ENCODE measurements at regions not wholly inside any gene's neighbourhood (a gene's known extent, or its start where the extent isn't known, plus 50 kb on each side); places are given as distances from the start of the nearest gene placed in this dataset.

DNA sequence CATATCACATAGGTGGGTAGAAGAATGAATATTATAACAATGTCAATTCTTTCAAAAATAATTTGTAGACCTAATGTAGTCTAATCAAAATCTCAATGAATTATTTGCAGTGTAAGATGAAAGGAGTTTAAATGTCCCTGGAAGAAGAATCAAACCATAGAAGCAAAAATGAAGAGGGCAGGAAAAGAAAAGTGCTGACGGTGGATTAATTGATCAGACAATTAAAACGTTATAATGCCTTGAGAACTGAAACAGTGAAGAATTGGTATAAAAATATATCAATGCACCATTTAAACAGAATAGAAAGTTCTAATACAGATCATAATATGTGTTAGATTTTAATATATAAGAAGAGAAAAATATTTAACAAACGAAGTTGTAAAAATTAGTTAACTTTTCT is 109.8 kb downstream of the TYW3 start:
- Histone ChIP-seq H3K4me1 (ENCODE audit: insufficient read depth, low read length) (no peaks in the 10 kb centered on the region), H3K36me3 (replicated peaks in 1 of 2; ENCODE audit: control insufficient read depth in 1 of 2, insufficient read depth in 2 of 2, low read length in 2 of 2) (no peaks in the 10 kb centered on the region), H3K27me3 (ENCODE audit: control insufficient read depth in 1 of 2, insufficient read depth in 2 of 2, low read length in 2 of 2) (no peaks in the 10 kb centered on the region), H3K79me2 (ENCODE audit: insufficient read depth, low read length) (no peaks in the 10 kb centered on the region), H3K4me3 (replicated peaks in 1 of 3; ENCODE audit: insufficient read depth in 1 of 3, low read depth in 2 of 3, low read length in 3 of 3) (no peak overlapping the region), H3K9ac (ENCODE audit: insufficient read depth, low read depth, low read length) (no peak overlapping the region), H2AFZ (ENCODE audit: low read length) (no peak overlapping the region), H3K9me3 (ENCODE audit: low read length) (no peaks in the 10 kb centered on the region), H3K27ac (ENCODE audit: extremely low read length, insufficient read depth, low read length) (no peak overlapping the region), H3K4me2 (ENCODE audit: low read depth, low read length) (no peak overlapping the region), H4K20me1 (ENCODE audit: insufficient read depth, low read length) (no peaks in the 10 kb centered on the region)
- ChIA-PET CTCF (ENCODE audit: low intra/inter-chr PET ratio, low total read pairs) (no interaction called here), POLR2A (no interaction called here)
- ATAC-seq = no peak
- no peak for TF ChIP-seq GZF1 (CRISPR knock-in tag; IDR thresholded peaks at IDR 0.05)
- no peak for TF ChIP-seq ZNF101 (CRISPR knock-in tag; IDR thresholded peaks at IDR 0.05; ENCODE audit: borderline replicate concordance, low read depth)
- no peak for TF ChIP-seq TCF7 (IDR thresholded peaks at IDR 0.05; ENCODE audit: low read depth)
- peak; percentile 84 for TF ChIP-seq MAFF (IDR thresholded peaks at IDR 0.05; ENCODE audit: low read depth, low read length)
- TF ChIP-seq NFYB (CRISPR knock-in tag; IDR thresholded peaks at IDR 0.05) = no peak
- no peak for TF ChIP-seq CREB1 (IDR thresholded peaks at IDR 0.05)
- no peak for TF ChIP-seq CREB1 (CRISPR knock-in tag; IDR thresholded peaks at IDR 0.05)
- TF ChIP-seq CREBL2 (CRISPR knock-in tag; IDR thresholded peaks at IDR 0.05; ENCODE audit: borderline replicate concordance) = no peak
- TF ChIP-seq, protein P1, sequence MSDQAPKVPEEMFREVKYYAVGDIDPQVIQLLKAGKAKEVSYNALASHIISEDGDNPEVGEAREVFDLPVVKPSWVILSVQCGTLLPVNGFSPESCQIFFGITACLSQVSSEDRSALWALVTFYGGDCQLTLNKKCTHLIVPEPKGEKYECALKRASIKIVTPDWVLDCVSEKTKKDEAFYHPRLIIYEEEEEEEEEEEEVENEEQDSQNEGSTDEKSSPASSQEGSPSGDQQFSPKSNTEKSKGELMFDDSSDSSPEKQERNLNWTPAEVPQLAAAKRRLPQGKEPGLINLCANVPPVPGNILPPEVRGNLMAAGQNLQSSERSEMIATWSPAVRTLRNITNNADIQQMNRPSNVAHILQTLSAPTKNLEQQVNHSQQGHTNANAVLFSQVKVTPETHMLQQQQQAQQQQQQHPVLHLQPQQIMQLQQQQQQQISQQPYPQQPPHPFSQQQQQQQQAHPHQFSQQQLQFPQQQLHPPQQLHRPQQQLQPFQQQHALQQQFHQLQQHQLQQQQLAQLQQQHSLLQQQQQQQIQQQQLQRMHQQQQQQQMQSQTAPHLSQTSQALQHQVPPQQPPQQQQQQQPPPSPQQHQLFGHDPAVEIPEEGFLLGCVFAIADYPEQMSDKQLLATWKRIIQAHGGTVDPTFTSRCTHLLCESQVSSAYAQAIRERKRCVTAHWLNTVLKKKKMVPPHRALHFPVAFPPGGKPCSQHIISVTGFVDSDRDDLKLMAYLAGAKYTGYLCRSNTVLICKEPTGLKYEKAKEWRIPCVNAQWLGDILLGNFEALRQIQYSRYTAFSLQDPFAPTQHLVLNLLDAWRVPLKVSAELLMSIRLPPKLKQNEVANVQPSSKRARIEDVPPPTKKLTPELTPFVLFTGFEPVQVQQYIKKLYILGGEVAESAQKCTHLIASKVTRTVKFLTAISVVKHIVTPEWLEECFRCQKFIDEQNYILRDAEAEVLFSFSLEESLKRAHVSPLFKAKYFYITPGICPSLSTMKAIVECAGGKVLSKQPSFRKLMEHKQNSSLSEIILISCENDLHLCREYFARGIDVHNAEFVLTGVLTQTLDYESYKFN (CRISPR knock-in tag; conservative IDR thresholded peaks at IDR 0.05) = no peak
- TF ChIP-seq ZNF407 (CRISPR knock-in tag; IDR thresholded peaks at IDR 0.05; ENCODE audit: not compliant biosample characterization) = no peak
- no peak for TF ChIP-seq PCBP2 (optimal IDR thresholded peaks at IDR 0.05; ENCODE audit: low read depth, low read length, poor library complexity, severe bottlenecking)
- TF ChIP-seq MAFK (conservative IDR thresholded peaks at IDR 0.05 in 1 of 2, IDR thresholded peaks at IDR 0.05 in 1 of 2; ENCODE audit: low read length in 2 of 2) = peak; percentile 78 to 91
- no peak for TF ChIP-seq THRA (CRISPR knock-in tag; IDR thresholded peaks at IDR 0.05; ENCODE audit: borderline replicate concordance)
- no peak for DNase-seq (ENCODE audit: low spot score)
- WGBS (ENCODE audit: low lambda C conversion rate) = 1% methylated on average over 3 of the region's 3 CpGs
- FAIRE-seq = no peak
- in situ Hi-C loops (cut with HindIII; ENCODE audit: extremely low pct_ligation_motif_present, low pct_unique_long_range_greater_than_20kb) (no loop called here), intact Hi-C loops (cut with micrococcal nuclease; ENCODE audit: unreplicated experiment) (no loop called here)
- no TSS peak for BruUV-seq (replicated peaks)
